Activated T-helper 2 cell treated with anti-CD3 and anti-CD28 coated beads, Interferon-gamma antibody, Interleukin-2, Interleukin-4, amounts not matched to agents 10 μg/mL and 5 μg/mL and 100 μg/mL, durations not matched to agents 14 hours and 24 hours and 36 hours (primary cell): ENCODE measurements at regions not wholly inside any gene's neighbourhood (a gene's known extent, or its start where the extent isn't known, plus 50 kb on each side); places are given as distances from the start of the nearest gene placed in this dataset.
"Not testable (repeated sequence)": the region's sequence is repeated elsewhere in the genome, so short reads cannot be mapped to it uniquely, and the experiment has no call there.

Experiments used
- DNase-seq: peaks from one replicate; pipeline ENCODE4 v3.0.0; 2021; ENCODE audit warnings: low spot score
- H3K27ac Mint-ChIP-seq: one replicate; pipeline ENCODE4 v1.8.0; 2021; ENCODE audit warnings: mixed read lengths
- H3K27me3 Mint-ChIP-seq: one replicate; pipeline ENCODE4 v1.8.0; 2021; ENCODE audit warnings: low read depth, mixed read lengths
- H3K36me3 Mint-ChIP-seq: one replicate; pipeline ENCODE4 v1.8.0; 2021; ENCODE audit warnings: low read depth, mixed read lengths
- H3K4me1 Mint-ChIP-seq: one replicate; pipeline ENCODE4 v1.8.0; 2021; ENCODE audit warnings: low read depth, mixed read lengths
- H3K4me3 Mint-ChIP-seq: one replicate; pipeline ENCODE4 v1.8.0; 2021; ENCODE audit warnings: low read depth, mild to moderate bottlenecking, moderate library complexity, mixed read lengths
- H3K9me3 Mint-ChIP-seq: one replicate; pipeline ENCODE4 v1.8.0; 2021; ENCODE audit warnings: mixed read lengths
- intact Hi-C: fragments of 100-400 bp; cut with micrococcal nuclease; formaldehyde crosslinking; loops from one replicate; pipeline ENCODE4 v1.15.1; 2023

DNA sequence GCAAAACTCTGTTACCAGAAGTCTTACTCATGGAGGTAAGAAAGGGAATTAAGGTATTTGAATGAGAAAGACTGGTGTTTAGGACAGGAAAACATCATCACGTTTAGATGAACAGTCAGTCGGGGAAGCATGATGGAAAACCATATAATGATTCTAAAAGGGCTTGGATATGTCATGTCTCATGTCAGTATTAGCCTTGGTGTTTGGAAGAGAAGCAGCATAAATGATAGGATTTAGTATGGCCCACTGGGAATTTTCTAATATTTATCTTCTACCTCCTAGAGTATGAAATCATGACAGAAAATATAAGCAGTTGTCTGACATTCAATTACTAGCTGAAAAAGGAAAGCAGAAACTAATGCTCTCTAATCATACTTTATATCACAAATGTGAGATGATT lies 1643.6 kb upstream of the CELF4 start:
- H3K36me3 Mint-ChIP-seq = no peaks in the 10 kb centered on the region
- no peak for DNase-seq
- H3K27me3 Mint-ChIP-seq = no peaks in the 10 kb centered on the region
- no peaks in the 10 kb centered on the region for H3K4me1 Mint-ChIP-seq
- H3K4me3 Mint-ChIP-seq = no peak overlapping the region
- H3K9me3 Mint-ChIP-seq = no peaks in the 10 kb centered on the region
- intact Hi-C loops = no loop called here
- no peak overlapping the region for H3K27ac Mint-ChIP-seq

DNA sequence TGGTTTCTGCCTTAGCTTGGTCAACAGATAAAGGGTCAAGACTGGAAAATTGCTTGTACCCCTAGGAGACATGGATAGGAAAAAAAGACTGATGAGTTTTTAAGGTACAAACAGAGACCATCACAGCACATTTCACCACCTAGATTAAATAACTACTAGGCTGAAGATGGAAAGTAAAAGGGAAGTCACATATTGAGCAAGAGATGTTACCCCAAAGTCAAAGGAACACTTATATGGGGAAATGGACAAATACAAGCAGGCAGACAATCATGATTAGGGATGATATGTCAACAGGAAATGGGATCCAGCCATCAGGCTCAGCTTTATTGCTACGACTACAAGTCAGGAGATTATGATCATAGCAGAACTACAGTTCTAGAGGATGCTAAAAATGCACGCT lies 1643.1 kb upstream of the CELF4 start:
- intact Hi-C loops = no loop called here
- Mint-ChIP-seq H3K9me3 (no peaks in the 10 kb centered on the region), H3K27me3 (no peaks in the 10 kb centered on the region), H3K27ac (no peak overlapping the region), H3K36me3 (no peaks in the 10 kb centered on the region), H3K4me3 (no peak overlapping the region), H3K4me1 (no peaks in the 10 kb centered on the region)
- no peak for DNase-seq

DNA sequence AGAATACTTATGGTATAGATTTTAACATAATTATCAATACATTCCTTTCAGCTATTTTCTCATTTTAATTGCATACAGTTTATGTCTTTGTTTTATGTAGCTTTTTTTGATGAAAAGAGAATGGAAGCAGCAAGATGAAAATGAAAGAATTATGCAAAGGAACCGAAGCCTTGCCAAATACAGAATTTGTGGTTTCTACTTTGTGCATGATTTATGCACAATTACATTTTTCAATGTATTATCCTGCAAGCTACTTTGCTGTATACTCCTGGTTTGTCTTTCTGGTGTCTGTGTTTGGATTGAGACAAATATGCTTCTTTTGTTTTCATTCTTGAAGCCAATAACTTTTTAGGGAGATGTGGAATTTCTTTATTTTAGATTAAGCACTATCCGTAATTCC lies 1642.6 kb upstream of the CELF4 start:
- intact Hi-C loops = no loop called here
- H3K4me1 Mint-ChIP-seq = no peaks in the 10 kb centered on the region
- DNase-seq = no peak
- no peaks in the 10 kb centered on the region for H3K27me3 Mint-ChIP-seq
- no peak overlapping the region for H3K27ac Mint-ChIP-seq
- no peaks in the 10 kb centered on the region for H3K36me3 Mint-ChIP-seq
- no peaks in the 10 kb centered on the region for H3K9me3 Mint-ChIP-seq
- no peak overlapping the region for H3K4me3 Mint-ChIP-seq

DNA sequence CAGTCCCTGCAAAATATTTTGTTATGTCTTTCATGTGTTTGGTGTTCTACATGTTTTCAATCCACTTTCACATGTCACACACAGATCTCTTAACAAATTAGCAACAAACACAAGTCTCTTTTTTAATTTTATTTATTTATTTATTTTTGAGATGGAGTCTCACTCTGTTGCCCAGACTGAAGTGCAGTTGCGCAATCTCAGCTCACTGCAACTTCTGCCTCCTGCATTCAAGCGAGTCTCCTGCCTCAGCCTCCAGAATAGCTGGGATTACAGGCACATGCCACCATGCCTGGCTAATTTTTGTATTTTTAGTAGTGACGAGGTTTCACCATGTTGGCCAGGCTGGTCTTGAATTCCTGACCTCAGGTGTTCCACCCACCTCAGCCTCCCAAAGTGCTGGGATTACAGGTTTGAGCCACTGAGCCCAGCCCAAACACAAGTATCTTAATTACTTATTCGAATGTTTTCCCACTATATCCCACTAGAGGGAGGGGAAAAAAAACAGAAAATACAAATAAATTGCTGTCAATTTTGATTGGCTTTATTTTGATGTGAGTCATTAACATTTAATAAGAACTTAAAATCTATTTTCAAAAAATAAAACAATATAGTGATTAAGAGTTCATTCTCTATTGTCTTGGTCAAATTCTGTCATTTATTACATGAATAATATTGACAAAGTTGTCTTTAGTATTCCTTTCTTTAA lies 1641.0 kb upstream of the CELF4 start:
- H3K27ac Mint-ChIP-seq, H3K4me1 Mint-ChIP-seq, DNase-seq, intact Hi-C loops, H3K27me3 Mint-ChIP-seq, H3K4me3 Mint-ChIP-seq, H3K9me3 Mint-ChIP-seq, H3K36me3 Mint-ChIP-seq: not testable (repeated sequence)

DNA sequence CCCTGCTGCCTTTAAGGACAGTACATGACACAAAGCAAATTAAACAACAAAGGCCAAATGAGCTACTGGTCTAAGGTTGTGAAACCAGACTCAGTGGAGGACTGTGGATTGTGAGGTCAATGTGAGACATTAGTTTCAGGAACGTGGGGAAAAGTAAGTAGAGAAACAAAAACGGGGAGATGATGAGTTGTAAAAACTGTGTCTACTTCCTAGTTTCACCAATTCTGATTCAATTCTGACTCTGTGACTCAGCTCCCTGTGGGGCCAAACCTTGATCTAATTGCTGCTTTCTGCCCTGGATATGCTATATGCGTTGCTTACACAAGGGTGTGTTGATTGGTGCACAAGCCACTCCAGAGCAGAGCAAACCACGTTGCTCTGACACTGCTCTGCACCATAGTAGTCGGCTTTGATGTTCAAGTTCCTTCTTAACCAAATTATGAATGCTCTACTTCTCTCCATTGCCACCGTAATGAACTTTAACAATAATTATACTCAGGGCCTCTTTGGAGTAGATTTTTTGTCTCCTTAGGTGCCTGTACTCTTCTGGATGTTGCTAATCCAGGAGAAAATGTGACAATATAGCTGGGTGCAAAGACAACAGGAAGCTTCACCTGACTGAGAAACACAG lies 1640.1 kb upstream of the CELF4 start:
- Mint-ChIP-seq H3K4me1 (no peaks in the 10 kb centered on the region), H3K27ac (no peak overlapping the region), H3K27me3 (no peaks in the 10 kb centered on the region), H3K9me3 (no peaks in the 10 kb centered on the region), H3K36me3 (no peaks in the 10 kb centered on the region), H3K4me3 (no peak overlapping the region)
- intact Hi-C loops = no loop called here
- DNase-seq = no peak

DNA sequence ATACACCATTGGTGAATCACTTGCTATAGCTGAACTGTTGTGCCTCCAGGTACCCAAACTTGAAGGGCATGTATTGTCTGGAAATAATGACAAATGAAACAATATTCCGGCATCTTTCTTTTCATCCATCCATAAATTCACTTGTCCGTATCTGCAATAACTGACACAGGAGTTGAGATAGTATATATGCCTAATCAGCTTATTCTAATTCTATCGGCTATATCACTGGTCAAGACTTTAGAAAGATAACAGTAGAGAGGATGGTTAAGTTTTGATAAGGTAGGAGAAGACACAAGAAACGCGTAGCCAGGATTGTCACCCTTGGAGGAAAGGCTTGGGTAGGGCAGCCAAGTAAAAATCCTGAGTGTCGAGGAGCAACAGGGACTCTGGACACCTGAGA lies 1634.6 kb upstream of the CELF4 start:
- Mint-ChIP-seq H3K27me3 (no peaks in the 10 kb centered on the region), H3K4me3 (no peak overlapping the region), H3K4me1 (no peaks in the 10 kb centered on the region), H3K27ac (no peak overlapping the region), H3K9me3 (no peaks in the 10 kb centered on the region), H3K36me3 (no peaks in the 10 kb centered on the region)
- intact Hi-C loops = no loop called here
- no peak for DNase-seq

DNA sequence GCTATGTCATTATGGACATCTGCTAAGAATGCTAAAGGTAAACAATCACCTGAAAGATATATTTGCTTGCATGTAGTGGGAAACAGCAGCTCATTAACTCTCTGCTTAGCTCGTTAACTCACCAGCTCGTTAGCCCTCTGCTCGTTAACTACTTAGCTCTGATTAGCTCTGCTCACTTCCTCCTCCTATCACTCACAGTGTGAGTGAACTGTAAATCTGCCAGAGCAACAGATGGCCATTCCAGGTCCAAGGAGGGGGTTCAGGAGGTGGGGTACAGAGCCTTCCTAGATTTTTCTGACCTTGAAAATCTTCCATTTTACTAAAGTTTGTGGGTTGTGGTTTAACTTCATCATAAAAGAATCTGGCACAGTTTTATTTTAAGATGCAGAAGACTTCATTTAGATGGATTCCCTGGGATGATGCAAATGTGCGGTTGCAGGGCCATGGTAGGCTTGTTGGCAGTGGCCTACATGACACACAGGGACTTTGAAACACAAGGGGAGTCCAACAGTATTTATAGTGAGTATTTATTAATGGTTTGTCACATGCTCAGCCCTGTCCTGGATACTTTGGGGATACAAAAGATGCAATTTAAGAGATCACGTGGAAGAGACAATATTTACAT lies 1633.7 kb upstream of the CELF4 start:
- Mint-ChIP-seq H3K9me3 (no peaks in the 10 kb centered on the region), H3K27me3 (no peaks in the 10 kb centered on the region), H3K4me3 (no peak overlapping the region), H3K36me3 (no peaks in the 10 kb centered on the region), H3K4me1 (no peaks in the 10 kb centered on the region), H3K27ac (no peak overlapping the region)
- DNase-seq = no peak
- intact Hi-C loops = no loop called here

DNA sequence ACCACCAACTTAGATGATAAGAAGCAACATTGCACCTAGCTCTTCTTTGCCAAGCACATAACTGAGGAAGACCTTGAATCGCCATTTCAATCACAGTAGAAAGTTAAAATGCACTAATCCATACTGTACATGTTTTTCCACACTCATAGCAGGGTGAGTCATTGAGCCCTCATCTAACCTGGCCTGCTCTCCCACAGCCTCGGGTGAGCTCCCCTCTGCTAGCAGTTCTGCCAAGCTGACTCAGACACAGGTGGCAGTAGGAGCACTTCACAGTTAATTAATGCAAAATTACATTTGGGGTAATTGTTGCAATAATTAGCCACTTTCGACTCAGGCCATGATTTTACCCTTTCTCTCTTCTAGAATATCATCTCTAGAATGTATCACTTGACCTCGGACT lies 1632.8 kb upstream of the CELF4 start:
- Mint-ChIP-seq H3K4me3 (no peak overlapping the region), H3K27ac (no peak overlapping the region), H3K9me3 (no peaks in the 10 kb centered on the region), H3K4me1 (no peaks in the 10 kb centered on the region), H3K36me3 (no peaks in the 10 kb centered on the region), H3K27me3 (no peaks in the 10 kb centered on the region)
- DNase-seq = no peak
- intact Hi-C loops = no loop called here

DNA sequence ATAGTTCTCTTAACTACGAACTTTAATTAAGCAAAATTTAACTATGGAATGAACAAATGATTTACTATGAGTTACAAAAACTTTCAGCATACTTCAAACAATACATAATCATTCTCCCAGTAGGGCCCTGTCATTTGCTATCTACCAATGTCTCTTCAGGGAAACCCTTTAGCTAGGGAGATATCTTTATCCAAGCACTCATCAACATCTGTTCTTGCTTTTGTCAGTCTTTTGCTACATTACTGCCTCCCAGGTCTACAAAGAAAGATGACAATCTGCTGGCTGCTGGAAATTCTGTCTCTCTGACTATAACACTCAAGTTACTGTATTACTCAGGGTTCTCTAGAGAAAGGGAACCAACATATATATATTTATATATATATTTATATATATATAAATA lies 1626.3 kb upstream of the CELF4 start:
- Mint-ChIP-seq H3K27me3 (no peaks in the 10 kb centered on the region), H3K36me3 (no peaks in the 10 kb centered on the region), H3K4me3 (no peak overlapping the region), H3K4me1 (no peaks in the 10 kb centered on the region), H3K27ac (no peak overlapping the region), H3K9me3 (no peaks in the 10 kb centered on the region)
- DNase-seq = no peak
- intact Hi-C loops = no loop called here

DNA sequence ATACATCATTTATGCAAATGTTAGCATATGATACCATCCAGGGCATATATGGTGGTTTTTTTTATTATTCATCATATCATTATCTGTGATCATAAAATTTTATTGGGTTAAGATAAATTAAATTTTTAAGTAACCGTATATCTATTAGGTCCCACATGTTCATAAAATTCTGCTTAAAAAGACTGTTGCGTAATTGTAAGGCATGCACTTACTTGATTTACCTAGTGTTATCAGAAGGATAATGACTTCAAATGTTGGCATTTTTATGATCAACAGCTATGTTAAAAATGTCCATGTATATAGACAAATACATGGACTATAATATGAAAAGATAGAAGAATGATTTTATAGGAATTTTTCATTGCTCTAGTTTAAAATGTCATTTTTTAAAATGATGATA lies 1625.5 kb upstream of the CELF4 start:
- Mint-ChIP-seq H3K9me3 (no peaks in the 10 kb centered on the region), H3K36me3 (no peaks in the 10 kb centered on the region), H3K4me3 (no peak overlapping the region), H3K27ac (no peak overlapping the region), H3K4me1 (no peaks in the 10 kb centered on the region), H3K27me3 (no peaks in the 10 kb centered on the region)
- intact Hi-C loops = no loop called here
- DNase-seq = no peak

DNA sequence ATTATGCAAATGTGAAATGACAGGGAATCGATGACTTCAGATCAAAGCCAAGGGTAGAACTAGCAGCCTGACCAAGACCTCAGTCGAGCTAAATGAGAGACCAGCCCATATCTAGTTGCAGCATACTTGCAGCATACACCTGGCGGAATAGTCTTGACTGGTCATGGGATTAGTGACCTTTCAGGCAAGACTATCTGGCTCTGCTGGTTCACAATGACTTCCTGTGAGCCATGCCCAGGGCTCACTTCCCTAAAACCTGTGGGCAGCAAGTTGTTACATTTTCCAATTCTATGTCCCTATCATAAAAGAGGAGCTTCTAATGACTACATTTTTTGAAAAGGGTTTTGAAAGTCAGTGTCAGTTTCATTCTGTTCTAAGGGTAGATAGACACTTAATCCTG lies 1624.9 kb upstream of the CELF4 start:
- H3K9me3 Mint-ChIP-seq = no peaks in the 10 kb centered on the region
- no peaks in the 10 kb centered on the region for H3K27me3 Mint-ChIP-seq
- DNase-seq = no peak
- no peaks in the 10 kb centered on the region for H3K36me3 Mint-ChIP-seq
- no peaks in the 10 kb centered on the region for H3K4me1 Mint-ChIP-seq
- H3K27ac Mint-ChIP-seq = no peak overlapping the region
- H3K4me3 Mint-ChIP-seq = no peak overlapping the region
- intact Hi-C loops = no loop called here

DNA sequence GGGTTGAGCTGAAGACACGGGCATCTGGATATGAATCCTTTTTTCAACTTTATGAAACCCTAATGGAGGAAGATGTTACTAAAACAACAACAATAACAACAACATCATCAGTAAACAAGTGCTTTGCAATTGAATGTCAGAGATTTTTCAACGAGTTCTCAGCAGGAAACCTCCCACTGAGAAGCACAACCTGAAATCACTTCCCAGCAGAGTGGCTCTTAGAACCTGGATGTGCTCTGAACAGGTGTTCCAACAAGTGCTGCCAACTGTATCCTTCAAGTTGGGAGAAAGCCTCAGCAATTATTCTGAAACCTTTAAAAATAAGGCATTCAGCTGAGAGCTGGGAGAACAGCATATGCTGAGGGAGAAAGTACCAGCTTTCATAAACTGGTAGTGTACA lies 1622.7 kb upstream of the CELF4 start:
- no peaks in the 10 kb centered on the region for H3K9me3 Mint-ChIP-seq
- DNase-seq = no peak
- intact Hi-C loops = no loop called here
- no peaks in the 10 kb centered on the region for H3K4me1 Mint-ChIP-seq
- no peak overlapping the region for H3K27ac Mint-ChIP-seq
- no peak overlapping the region for H3K4me3 Mint-ChIP-seq
- H3K36me3 Mint-ChIP-seq = no peaks in the 10 kb centered on the region
- no peaks in the 10 kb centered on the region for H3K27me3 Mint-ChIP-seq

DNA sequence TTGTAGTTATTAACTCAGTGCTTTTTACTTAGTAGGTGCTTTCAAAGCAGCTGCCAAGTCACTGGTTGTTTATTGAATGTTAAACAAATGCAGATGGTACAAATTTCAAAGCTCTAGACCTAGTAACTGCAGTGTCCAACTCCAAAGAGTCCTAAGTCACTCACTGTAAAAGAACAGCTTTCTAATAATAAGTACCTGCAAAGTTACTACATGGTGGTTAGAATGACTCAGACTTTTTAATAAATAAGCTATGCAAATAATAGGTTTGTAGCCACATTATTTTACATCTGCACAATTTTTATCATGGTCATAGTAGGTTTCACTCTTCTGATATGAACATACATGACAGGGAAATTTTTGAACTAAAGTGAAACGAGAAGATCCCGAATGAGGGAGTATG lies 1620.4 kb upstream of the CELF4 start:
- Mint-ChIP-seq H3K9me3 (no peaks in the 10 kb centered on the region), H3K27me3 (no peaks in the 10 kb centered on the region), H3K36me3 (no peaks in the 10 kb centered on the region), H3K27ac (no peak overlapping the region), H3K4me3 (no peak overlapping the region), H3K4me1 (no peaks in the 10 kb centered on the region)
- no peak for DNase-seq
- intact Hi-C loops = no loop called here
